ENCODE measurements at regions not wholly inside any gene's neighbourhood (a gene's known extent, or its start where the extent isn't known, plus 50 kb on each side); places are given as distances from the start of the nearest gene placed in this dataset.

GRCh38 chr4:52507774-52508173, 151.3 kb downstream of the USP46 start:
- TF ChIP-seq POLR2A (IDR thresholded peaks at IDR 0.05; ENCODE audit: low read depth, low read length): no peak
- TF ChIP-seq POLR2AphosphoS5 (IDR thresholded peaks at IDR 0.05; ENCODE audit: low read depth, low read length): no peak
- TF ChIP-seq TAF1 (IDR thresholded peaks at IDR 0.05; ENCODE audit: borderline replicate concordance, low read depth, low read length): no peak
